ENCODE measurements at regions not wholly inside any gene's neighbourhood (a gene's known extent, or its start where the extent isn't known, plus 50 kb on each side); places are given as distances from the start of the nearest gene placed in this dataset.
"Not testable (repeated sequence)": the region's sequence is repeated elsewhere in the genome, so short reads cannot be mapped to it uniquely, and the experiment has no call there.

DNA sequence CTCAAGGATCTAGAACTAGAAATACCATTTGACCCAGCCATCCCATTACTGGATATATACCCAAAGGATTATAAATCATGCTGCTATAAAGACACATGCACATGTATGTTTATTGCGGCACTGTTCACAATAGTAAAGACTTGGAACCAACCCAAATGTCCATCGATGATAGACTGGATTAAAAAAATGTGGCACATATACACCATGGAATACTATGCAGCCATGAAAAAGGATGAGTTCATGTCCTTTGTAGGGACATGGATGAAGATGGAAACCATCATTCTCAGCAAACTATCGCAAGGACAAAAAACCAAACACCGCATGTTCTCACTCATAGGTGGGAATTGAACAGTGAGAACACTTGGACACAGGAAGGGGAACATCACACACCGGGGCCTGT lies 80.7 kb upstream of the FOXN2 start:
- not testable (repeated sequence) for H3K36me3 ChIP-seq (ENCODE audit: control insufficient read depth in 3 of 3, insufficient read depth in 2 of 3, low read depth in 1 of 3, low read length in 3 of 3); DNase-seq; H3K9me3 ChIP-seq (ENCODE audit: control insufficient read depth in 2 of 2, insufficient read depth in 1 of 2, low read depth in 1 of 2, low read length in 1 of 2); H3K4me3 ChIP-seq (ENCODE audit: low read depth in 1 of 3, low read length in 3 of 3); FAIRE-seq; H3K27me3 ChIP-seq (ENCODE audit: control insufficient read depth in 3 of 3, insufficient read depth in 3 of 3, low read length in 3 of 3); H3K27ac ChIP-seq (ENCODE audit: low read depth in 1 of 3, low read length in 2 of 3); H3K4me1 ChIP-seq (ENCODE audit: control insufficient read depth in 3 of 3, insufficient read depth in 2 of 3, low read depth in 1 of 3, low read length in 2 of 3)
- WGBS, 3 donors: 84 to 94% (median 88%) methylated on average over 3 to 5 of the region's 5 CpGs

DNA sequence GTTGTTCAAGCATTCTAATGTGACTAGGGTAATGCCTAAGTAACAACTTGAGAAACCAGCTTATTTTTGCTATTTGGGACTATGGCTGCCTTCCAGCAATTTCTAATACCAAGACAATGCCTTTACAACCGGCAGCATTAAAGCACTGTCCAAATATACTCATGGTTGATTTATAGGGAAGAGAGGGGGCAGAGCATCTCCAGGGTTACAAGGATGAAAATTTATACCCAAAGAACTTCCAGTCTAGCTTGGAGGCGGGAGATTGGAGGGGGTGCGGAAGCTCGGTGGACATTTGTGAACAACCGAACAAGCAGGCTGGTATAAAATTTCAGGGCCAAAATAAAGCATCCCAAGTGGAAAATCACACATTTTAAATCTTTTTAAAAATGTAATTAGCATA lies 79.4 kb upstream of the FOXN2 start:
- Histone ChIP-seq H3K4me1 (ENCODE audit: control insufficient read depth in 3 of 3, insufficient read depth in 2 of 3, low read depth in 1 of 3, low read length in 2 of 3) (peaks cover 0 to 10% (median 0%) of the 10 kb centered on the region in 3 donors), H3K4me3 (ENCODE audit: low read depth in 1 of 3, low read length in 3 of 3) (no peak overlapping the region), H3K27ac (ENCODE audit: low read depth in 1 of 3, low read length in 2 of 3) (no peak overlapping the region), H3K27me3 (ENCODE audit: control insufficient read depth in 3 of 3, insufficient read depth in 3 of 3, low read length in 3 of 3) (no peaks in the 10 kb centered on the region), H3K36me3 (ENCODE audit: control insufficient read depth in 3 of 3, insufficient read depth in 2 of 3, low read depth in 1 of 3, low read length in 3 of 3) (no peaks in the 10 kb centered on the region), H3K9me3 (ENCODE audit: control insufficient read depth in 2 of 2, insufficient read depth in 1 of 2, low read depth in 1 of 2, low read length in 1 of 2) (no peaks in the 10 kb centered on the region)
- WGBS, 3 donors: 80 to 88% (median 86%) methylated on average over 5 of the region's 5 CpGs
- DNase-seq: no peak
- no peak for FAIRE-seq

DNA sequence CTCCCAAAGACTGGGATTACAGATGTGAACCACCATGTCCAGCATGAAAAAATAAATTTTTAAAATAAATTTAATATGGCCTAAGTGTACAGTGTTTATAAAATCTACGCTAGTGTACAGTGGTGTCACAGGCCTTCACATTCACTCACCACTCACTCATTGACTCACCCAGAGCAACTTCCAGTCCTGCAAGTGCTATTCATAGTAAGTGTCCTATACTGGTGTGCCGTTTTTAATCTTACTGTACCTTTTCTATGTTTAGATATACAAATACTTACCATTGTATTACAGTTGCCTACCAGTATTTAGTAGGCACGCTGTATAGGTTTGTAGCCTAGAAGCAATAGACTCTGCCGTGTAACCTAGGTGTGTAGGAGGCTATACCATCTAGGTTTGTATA lies 76.1 kb upstream of the FOXN2 start:
- FAIRE-seq: no peak
- WGBS, 3 donors: 79 to 93% (median 80%) methylated on average over 4 of the region's 4 CpGs

DNA sequence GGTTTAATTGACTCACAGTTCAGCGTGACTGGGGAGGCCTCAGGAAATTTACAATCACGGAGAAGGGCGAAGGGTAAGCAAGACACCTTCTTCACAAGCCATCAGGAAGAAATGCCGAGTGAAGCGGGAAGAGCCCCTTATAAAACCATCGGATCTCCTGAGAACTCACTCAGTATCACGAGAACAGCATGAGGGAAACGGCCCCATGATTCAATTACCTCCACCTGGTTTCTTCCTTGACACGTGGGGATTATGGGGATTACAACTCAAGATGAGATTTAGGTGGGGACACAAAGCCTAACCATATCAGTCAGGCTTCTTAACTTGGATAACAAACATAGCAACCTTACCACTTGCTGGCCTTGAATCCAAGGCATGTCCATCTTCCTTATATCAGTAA lies 73.6 kb upstream of the FOXN2 start:
- Histone ChIP-seq H3K9me3 (ENCODE audit: control insufficient read depth in 2 of 2, insufficient read depth in 1 of 2, low read depth in 1 of 2, low read length in 1 of 2) (no peaks in the 10 kb centered on the region), H3K36me3 (ENCODE audit: control insufficient read depth in 3 of 3, insufficient read depth in 2 of 3, low read depth in 1 of 3, low read length in 3 of 3) (no peaks in the 10 kb centered on the region), H3K4me3 (ENCODE audit: low read depth in 1 of 3, low read length in 3 of 3) (no peak overlapping the region), H3K27me3 (ENCODE audit: control insufficient read depth in 3 of 3, insufficient read depth in 3 of 3, low read length in 3 of 3) (no peaks in the 10 kb centered on the region), H3K4me1 (ENCODE audit: control insufficient read depth in 3 of 3, insufficient read depth in 2 of 3, low read depth in 1 of 3, low read length in 2 of 3) (peaks cover 0 to 5% (median 0%) of the 10 kb centered on the region in 3 donors), H3K27ac (ENCODE audit: low read depth in 1 of 3, low read length in 2 of 3) (no peak overlapping the region)
- no peak for FAIRE-seq
- WGBS, 3 donors: 91 to 92% (median 92%) methylated on average over 9 of the region's 9 CpGs
- no peak for DNase-seq

More for the DNA sequence above, 76.1 kb upstream of the FOXN2 start:
- Histone ChIP-seq H3K4me1 (ENCODE audit: control insufficient read depth in 3 of 3, insufficient read depth in 2 of 3, low read depth in 1 of 3, low read length in 2 of 3) (peaks cover 0 to 10% (median 0%) of the 10 kb centered on the region in 3 donors), H3K9me3 (ENCODE audit: control insufficient read depth in 2 of 2, insufficient read depth in 1 of 2, low read depth in 1 of 2, low read length in 1 of 2) (no peaks in the 10 kb centered on the region), H3K4me3 (ENCODE audit: low read depth in 1 of 3, low read length in 3 of 3) (no peak overlapping the region), H3K27me3 (ENCODE audit: control insufficient read depth in 3 of 3, insufficient read depth in 3 of 3, low read length in 3 of 3) (no peaks in the 10 kb centered on the region), H3K27ac (ENCODE audit: low read depth in 1 of 3, low read length in 2 of 3) (no peak overlapping the region), H3K36me3 (ENCODE audit: control insufficient read depth in 3 of 3, insufficient read depth in 2 of 3, low read depth in 1 of 3, low read length in 3 of 3) (no peaks in the 10 kb centered on the region)
- no peak for DNase-seq

DNA sequence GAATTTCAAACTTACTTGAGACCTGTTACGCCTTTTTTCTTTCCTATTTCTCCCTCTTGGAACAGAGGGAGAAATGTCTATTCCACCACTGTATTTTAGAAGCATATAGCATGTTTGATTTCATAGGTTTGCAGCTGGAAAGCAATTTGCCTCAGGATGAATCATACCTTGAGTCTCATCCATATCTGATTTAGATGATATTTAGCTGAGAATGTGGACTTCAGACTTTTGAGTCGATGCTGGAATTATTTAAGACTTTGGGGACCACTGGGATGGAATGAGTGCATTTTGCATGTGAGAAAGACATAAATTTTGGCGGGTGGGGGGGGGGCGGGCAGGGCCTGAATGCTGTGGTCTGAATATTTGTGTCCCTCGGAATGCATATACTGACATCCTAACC lies 67.3 kb upstream of the FOXN2 start:
- Histone ChIP-seq H3K9me3 (ENCODE audit: control insufficient read depth in 2 of 2, insufficient read depth in 1 of 2, low read depth in 1 of 2, low read length in 1 of 2) (no peaks in the 10 kb centered on the region), H3K4me1 (ENCODE audit: control insufficient read depth in 3 of 3, insufficient read depth in 2 of 3, low read depth in 1 of 3, low read length in 2 of 3) (peaks cover 0 to 22% (median 4%) of the 10 kb centered on the region in 3 donors), H3K27ac (ENCODE audit: low read depth in 1 of 3, low read length in 2 of 3) (no peak overlapping the region), H3K4me3 (ENCODE audit: low read depth in 1 of 3, low read length in 3 of 3) (no peak overlapping the region), H3K27me3 (ENCODE audit: control insufficient read depth in 3 of 3, insufficient read depth in 3 of 3, low read length in 3 of 3) (no peaks in the 10 kb centered on the region), H3K36me3 (ENCODE audit: control insufficient read depth in 3 of 3, insufficient read depth in 2 of 3, low read depth in 1 of 3, low read length in 3 of 3) (no peaks in the 10 kb centered on the region)
- 77 to 91% (median 83%) methylated on average over 5 of the region's 5 CpGs for WGBS, 3 donors
- DNase-seq (no peak), FAIRE-seq (no peak)

DNA sequence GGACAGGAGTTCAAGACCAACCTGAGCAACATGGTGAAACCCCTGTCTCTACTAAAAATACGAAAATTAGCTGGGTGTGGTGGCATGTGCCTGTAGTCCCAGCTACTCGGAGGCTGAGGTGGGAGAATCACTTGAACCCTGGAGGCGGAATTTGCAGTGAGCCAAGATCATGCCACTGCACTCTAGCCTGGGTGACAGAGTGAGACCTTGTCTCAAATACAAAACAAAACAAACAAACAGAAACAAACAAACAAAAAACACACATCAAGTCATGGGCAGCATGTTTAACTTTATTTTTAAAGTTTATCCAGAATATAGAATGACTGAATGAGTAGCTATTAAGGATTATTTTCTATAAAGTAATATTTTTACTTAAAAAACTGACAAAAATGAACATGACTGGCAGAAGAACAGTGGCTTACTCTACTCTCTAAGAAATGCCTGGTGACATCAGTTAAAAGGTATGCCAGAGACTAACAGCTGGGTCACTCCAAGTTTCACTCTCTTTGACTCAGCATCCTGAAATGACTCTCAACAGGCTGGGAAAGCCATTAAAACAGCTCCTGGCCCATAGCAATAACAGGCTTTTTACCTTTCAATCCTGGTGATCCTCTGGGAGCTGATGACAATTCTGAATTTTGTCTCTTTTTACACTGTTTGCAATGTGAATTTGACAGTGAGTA lies 66.1 kb upstream of the FOXN2 start:
- FAIRE-seq: no peak
- H3K27ac ChIP-seq (ENCODE audit: low read depth in 1 of 3, low read length in 2 of 3): no peak overlapping the region

DNA sequence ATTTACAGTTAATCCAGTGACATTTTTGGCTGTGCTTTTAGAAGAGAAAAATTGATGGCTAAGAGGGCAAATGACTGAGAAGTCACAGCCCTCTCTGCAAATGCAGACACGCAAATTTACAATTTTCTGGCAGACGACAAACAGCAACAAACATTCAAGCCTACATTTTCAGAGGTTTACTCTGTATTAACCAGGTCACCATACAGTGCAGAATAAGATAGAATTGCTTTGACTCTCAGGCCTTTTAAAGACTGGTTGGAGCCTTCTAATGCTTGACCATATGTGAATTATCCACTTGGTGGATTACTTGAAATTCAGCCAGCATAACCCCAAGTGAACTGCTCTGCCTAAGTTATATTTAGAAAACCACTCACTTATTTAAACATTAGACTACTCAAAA lies 65.5 kb upstream of the FOXN2 start:
- Histone ChIP-seq H3K36me3 (ENCODE audit: control insufficient read depth in 3 of 3, insufficient read depth in 2 of 3, low read depth in 1 of 3, low read length in 3 of 3) (no peaks in the 10 kb centered on the region), H3K9me3 (ENCODE audit: control insufficient read depth in 2 of 2, insufficient read depth in 1 of 2, low read depth in 1 of 2, low read length in 1 of 2) (no peaks in the 10 kb centered on the region), H3K4me1 (ENCODE audit: control insufficient read depth in 3 of 3, insufficient read depth in 2 of 3, low read depth in 1 of 3, low read length in 2 of 3) (peaks cover 0 to 22% (median 4%) of the 10 kb centered on the region in 3 donors), H3K27ac (ENCODE audit: low read depth in 1 of 3, low read length in 2 of 3) (no peak overlapping the region), H3K27me3 (ENCODE audit: control insufficient read depth in 3 of 3, insufficient read depth in 3 of 3, low read length in 3 of 3) (no peaks in the 10 kb centered on the region), H3K4me3 (ENCODE audit: low read depth in 1 of 3, low read length in 3 of 3) (no peak overlapping the region)
- WGBS, 3 donors: 72 to 93% (median 84%) methylated on average over 2 of the region's 2 CpGs
- FAIRE-seq: no peak
- peak in 1 of 2 donors; percentile 11 for DNase-seq

More for the DNA sequence above, 66.1 kb upstream of the FOXN2 start:
- WGBS, 3 donors: 83 to 95% (median 88%) methylated on average over 3 of the region's 3 CpGs
- Histone ChIP-seq H3K4me3 (ENCODE audit: low read depth in 1 of 3, low read length in 3 of 3) (no peak overlapping the region), H3K9me3 (ENCODE audit: control insufficient read depth in 2 of 2, insufficient read depth in 1 of 2, low read depth in 1 of 2, low read length in 1 of 2) (no peaks in the 10 kb centered on the region), H3K36me3 (ENCODE audit: control insufficient read depth in 3 of 3, insufficient read depth in 2 of 3, low read depth in 1 of 3, low read length in 3 of 3) (no peaks in the 10 kb centered on the region), H3K4me1 (ENCODE audit: control insufficient read depth in 3 of 3, insufficient read depth in 2 of 3, low read depth in 1 of 3, low read length in 2 of 3) (peaks cover 0 to 22% (median 4%) of the 10 kb centered on the region in 3 donors), H3K27me3 (ENCODE audit: control insufficient read depth in 3 of 3, insufficient read depth in 3 of 3, low read length in 3 of 3) (no peaks in the 10 kb centered on the region)
- peak in 1 of 2 donors; percentile 56 for DNase-seq

DNA sequence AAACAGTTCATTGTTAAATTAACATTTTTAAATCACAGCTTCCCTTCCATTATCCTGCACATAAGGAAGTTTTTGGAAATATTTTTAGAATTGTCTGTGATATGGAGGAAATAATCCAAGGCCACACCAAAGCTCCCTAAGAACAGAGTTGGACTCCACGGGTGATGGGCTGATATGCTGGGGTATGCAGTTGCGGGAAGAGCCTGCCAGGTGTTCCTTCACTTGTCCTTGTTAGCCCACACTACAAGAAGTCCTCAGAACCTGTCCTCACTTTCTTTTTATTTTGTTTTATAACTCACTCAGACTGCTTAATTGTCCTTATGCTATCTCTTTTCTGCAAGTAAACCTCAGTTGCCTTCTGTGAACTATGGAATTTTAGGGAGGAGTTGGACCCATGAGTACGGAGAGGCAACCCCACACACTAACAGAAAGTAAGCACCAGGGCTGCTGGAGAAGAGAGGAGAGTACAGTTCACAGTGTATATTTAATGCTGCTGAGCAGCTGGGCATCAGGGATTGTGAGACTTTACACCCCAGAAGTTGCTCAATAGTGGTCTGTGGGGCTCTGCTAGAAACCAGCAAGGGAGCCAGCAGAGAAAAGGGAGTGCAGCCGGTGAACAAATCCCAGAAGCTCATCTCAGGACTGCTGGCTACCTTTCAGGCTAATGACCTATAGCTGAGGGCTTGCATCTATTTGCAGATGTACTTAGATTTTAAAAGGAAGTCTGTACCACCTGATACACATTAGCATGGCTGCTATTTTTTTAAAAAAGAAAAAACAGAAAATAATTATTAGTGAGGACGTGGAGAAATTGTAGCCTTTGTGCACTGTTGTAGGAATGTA lies 64.6 kb upstream of the FOXN2 start:
- Histone ChIP-seq H3K27me3 (ENCODE audit: control insufficient read depth in 3 of 3, insufficient read depth in 3 of 3, low read length in 3 of 3) (no peaks in the 10 kb centered on the region), H3K36me3 (ENCODE audit: control insufficient read depth in 3 of 3, insufficient read depth in 2 of 3, low read depth in 1 of 3, low read length in 3 of 3) (no peaks in the 10 kb centered on the region), H3K27ac (ENCODE audit: low read depth in 1 of 3, low read length in 2 of 3) (peak overlapping the region in 1 of 3 donors; percentile 29), H3K4me3 (ENCODE audit: low read depth in 1 of 3, low read length in 3 of 3) (no peak overlapping the region), H3K4me1 (ENCODE audit: control insufficient read depth in 3 of 3, insufficient read depth in 2 of 3, low read depth in 1 of 3, low read length in 2 of 3) (peaks cover 0 to 22% (median 4%) of the 10 kb centered on the region in 3 donors), H3K9me3 (ENCODE audit: control insufficient read depth in 2 of 2, insufficient read depth in 1 of 2, low read depth in 1 of 2, low read length in 1 of 2) (no peaks in the 10 kb centered on the region)
- FAIRE-seq: no peak
- WGBS, 3 donors: 24 to 39% (median 37%) methylated on average over 5 of the region's 5 CpGs
- DNase-seq: peak; percentile 53 to 79
